OCI-LY3 (cell line): ENCODE measurements at regions not wholly inside any gene's neighbourhood (a gene's known extent, or its start where the extent isn't known, plus 50 kb on each side); places are given as distances from the start of the nearest gene placed in this dataset.
A peak's percentile ranks its signal among the peaks of the same experiment; 100 is the strongest.

ENCODE experiments used
- H2AFZ ChIP-seq: fragments of 200-600, 300-600 bp; shearing (Covaris generic); 2 replicates; pipeline ENCODE4 v1.6.0; 2014; ENCODE audit warnings: antibody characterized with exemption, low read depth, low read length
- H3K27ac ChIP-seq: fragments of 200-600, 300-600 bp; sonication (generic); 2 replicates; pipeline ENCODE4 v1.5.1; 2014; ENCODE audit warnings: mild to moderate bottlenecking, low read length, moderate library complexity, mixed read lengths
- H3K27me3 ChIP-seq: fragments of 200-600, 300-600 bp; sonication (generic); 2 replicates; pipeline ENCODE4 v1.6.1; 2014; ENCODE audit warnings: low read depth, low read length, mixed read lengths
- H3K36me3 ChIP-seq: fragments of 200-600, 300-600 bp; sonication (generic); replicated peaks from 2 replicates; pipeline ENCODE3; 2014; ENCODE audit warnings: low read depth, low read length, mixed read lengths
- H3K4me1 ChIP-seq: fragments of 300-600, 200-600 bp; sonication (generic); 2 replicates; pipeline ENCODE4 v1.6.1; 2014; ENCODE audit warnings: low read length, mixed read lengths
- H3K4me2 ChIP-seq: fragments of 200-600, 300-600 bp; sonication (generic); 2 replicates; pipeline ENCODE4 v1.6.1; 2014; ENCODE audit warnings: low read length, mixed read lengths
- H3K4me3 ChIP-seq: fragments of 300-600, 200-600 bp; sonication (generic); 2 replicates; pipeline ENCODE4 v1.5.1; 2014; ENCODE audit warnings: antibody characterized with exemption, mild to moderate bottlenecking, low read length, moderate library complexity
- H3K79me2 ChIP-seq: fragments of 300-600, 200-600 bp; shearing (Covaris generic); 2 replicates; pipeline ENCODE4 v1.6.1; 2014; ENCODE audit warnings: mild to moderate bottlenecking, low read length, mixed read lengths
- H3K9ac ChIP-seq: fragments of 300-600, 200-600 bp; shearing (Covaris generic); 2 replicates; pipeline ENCODE4 v1.6.0; 2014; ENCODE audit warnings: mild to moderate bottlenecking, low read length, moderate library complexity
- H3K9me3 ChIP-seq: fragments of 200-600, 300-600 bp; shearing (Covaris generic); 2 replicates; pipeline ENCODE4 v1.6.1; 2014; ENCODE audit warnings: low read length, mixed read lengths; ENCODE audit not compliant: insufficient read depth
- H4K20me1 ChIP-seq: fragments of 200-600, 300-600 bp; sonication (generic); 2 replicates; pipeline ENCODE4 v1.6.1; 2016; ENCODE audit warnings: low read length, mixed read lengths; ENCODE audit not compliant: insufficient read depth
- EZH2phosphoT487 ChIP-seq: fragments of 200-600 bp; shearing (Covaris generic); IDR thresholded peaks from 2 replicates; pipeline ENCODE4 v1.6.1; 2018; ENCODE audit warnings: antibody characterized with exemption, mixed run types, low read depth
- TF ChIP-seq, protein P1 (sequence below): fragments of 200-600, 300-600 bp; sonication (generic); IDR thresholded peaks from 2 replicates; pipeline ENCODE4 v1.5.1; 2014; ENCODE audit warnings: antibody characterized with exemption, low read length, low read depth

DNA sequence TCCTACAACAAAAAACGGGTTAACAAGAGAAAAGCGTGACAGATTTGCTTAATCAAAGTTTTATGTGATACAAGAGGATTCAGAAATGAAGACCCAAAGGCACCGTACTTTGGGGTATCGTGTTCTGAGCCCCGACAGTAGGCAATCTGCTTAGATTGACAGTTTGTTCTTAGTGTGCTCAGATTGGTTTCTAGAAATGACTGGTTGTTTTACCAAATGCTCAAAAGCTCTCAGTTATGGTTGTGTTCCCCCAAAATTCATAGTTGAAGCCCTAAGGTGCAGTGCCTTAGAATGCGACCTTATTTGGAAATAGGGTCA, 102.7 kb downstream of the RASSF10 start:
- peak overlapping the region; percentile 70 for H3K4me2 ChIP-seq
- no peak overlapping the region for H3K9ac ChIP-seq
- H3K36me3 ChIP-seq = peaks cover 4% of the 10 kb centered on the region
- peak overlapping the region; percentile 37; the same call in 1 of the 2 replicates for H3K27ac ChIP-seq
- TF ChIP-seq EZH2phosphoT487 = no peak
- TF ChIP-seq, protein P1, sequence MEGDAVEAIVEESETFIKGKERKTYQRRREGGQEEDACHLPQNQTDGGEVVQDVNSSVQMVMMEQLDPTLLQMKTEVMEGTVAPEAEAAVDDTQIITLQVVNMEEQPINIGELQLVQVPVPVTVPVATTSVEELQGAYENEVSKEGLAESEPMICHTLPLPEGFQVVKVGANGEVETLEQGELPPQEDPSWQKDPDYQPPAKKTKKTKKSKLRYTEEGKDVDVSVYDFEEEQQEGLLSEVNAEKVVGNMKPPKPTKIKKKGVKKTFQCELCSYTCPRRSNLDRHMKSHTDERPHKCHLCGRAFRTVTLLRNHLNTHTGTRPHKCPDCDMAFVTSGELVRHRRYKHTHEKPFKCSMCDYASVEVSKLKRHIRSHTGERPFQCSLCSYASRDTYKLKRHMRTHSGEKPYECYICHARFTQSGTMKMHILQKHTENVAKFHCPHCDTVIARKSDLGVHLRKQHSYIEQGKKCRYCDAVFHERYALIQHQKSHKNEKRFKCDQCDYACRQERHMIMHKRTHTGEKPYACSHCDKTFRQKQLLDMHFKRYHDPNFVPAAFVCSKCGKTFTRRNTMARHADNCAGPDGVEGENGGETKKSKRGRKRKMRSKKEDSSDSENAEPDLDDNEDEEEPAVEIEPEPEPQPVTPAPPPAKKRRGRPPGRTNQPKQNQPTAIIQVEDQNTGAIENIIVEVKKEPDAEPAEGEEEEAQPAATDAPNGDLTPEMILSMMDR = no peak
- no peaks in the 10 kb centered on the region for H3K9me3 ChIP-seq
- H3K27me3 ChIP-seq = 0 out of 2 replicates have a peak, but pooled peaks cover 5% of the 10 kb centered on the region
- H3K79me2 ChIP-seq = no peaks in the 10 kb centered on the region
- peaks cover 29% of the 10 kb centered on the region for H3K4me1 ChIP-seq
- peak overlapping the region; percentile 49 for H3K4me3 ChIP-seq
- no peak overlapping the region for H2AFZ ChIP-seq
- H4K20me1 ChIP-seq = no peaks in the 10 kb centered on the region

DNA sequence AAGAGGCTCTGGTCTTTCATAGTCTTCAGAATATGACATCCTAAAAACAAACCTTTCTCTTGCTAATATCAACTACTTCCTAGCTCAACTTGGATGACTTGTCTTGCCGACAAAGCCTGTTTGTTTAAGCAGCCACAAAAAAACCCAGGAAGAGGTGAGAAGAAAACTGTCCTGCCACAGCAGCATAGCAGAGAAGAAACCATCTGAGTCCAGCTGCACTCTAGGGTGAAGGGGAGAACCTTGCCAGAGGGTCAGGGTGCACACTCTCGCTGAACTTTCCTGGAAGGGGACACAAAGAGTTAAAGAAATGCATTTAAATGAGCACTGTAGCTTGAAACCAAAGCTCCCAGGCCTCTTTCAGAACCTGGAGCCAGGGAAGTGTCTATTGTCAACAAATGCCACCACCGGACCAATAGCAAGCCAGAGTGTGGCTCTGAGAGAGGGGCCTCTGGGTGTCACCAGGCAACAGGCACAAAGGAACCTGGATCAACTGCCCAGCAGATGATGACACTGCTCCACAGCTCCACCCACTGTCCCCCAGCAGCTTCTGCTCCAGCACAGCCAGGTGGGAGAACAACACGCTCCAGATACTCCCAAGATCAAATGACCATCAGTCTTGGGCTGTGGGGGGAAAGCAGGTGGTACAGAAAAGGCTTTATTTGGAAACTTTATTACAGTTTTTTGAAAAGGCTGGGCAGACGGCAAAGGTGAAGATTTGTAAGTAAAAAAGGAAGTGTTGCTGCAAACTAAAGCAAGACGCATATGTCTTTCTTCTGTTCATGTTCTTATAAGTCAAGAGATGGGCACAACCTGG, 105.7 kb downstream of the RASSF10 start:
- Histone ChIP-seq H4K20me1 (no peaks in the 10 kb centered on the region), H2AFZ (no peak overlapping the region), H3K79me2 (no peaks in the 10 kb centered on the region), H3K27ac (no peak overlapping the region), H3K9me3 (no peaks in the 10 kb centered on the region), H3K9ac (no peak overlapping the region), H3K36me3 (no peaks in the 10 kb centered on the region), H3K4me2 (no peak overlapping the region), H3K4me1 (peaks cover 29% of the 10 kb centered on the region), H3K27me3 (peaks cover 18% of the 10 kb centered on the region; the same call in 1 of the 2 replicates), H3K4me3 (no peak overlapping the region)
- no peak for TF ChIP-seq EZH2phosphoT487
- TF ChIP-seq, protein P1 = peak; percentile 56

DNA sequence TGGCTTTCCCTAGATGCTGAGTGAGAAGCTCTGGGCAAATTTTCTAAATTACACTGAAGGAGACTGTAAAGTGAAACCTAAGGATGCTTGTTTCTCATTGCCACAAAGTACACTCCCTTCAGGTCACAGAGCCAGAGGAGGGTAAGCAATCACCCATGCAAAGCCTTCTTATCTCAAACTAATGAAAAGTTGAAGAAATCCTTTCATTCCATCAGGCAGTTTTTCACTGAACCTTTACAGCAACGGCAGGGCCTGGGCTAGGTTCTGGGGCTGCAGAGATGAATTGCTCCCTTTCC, 106.2 kb downstream of the RASSF10 start:
- no peaks in the 10 kb centered on the region for H3K9me3 ChIP-seq
- no peak overlapping the region for H2AFZ ChIP-seq
- H4K20me1 ChIP-seq = no peaks in the 10 kb centered on the region
- H3K36me3 ChIP-seq = no peaks in the 10 kb centered on the region
- H3K4me3 ChIP-seq = no peak overlapping the region
- no peak overlapping the region for H3K4me2 ChIP-seq
- peaks cover 29% of the 10 kb centered on the region for H3K4me1 ChIP-seq
- peaks cover 18% of the 10 kb centered on the region; the same call in 1 of the 2 replicates for H3K27me3 ChIP-seq
- no peak for TF ChIP-seq EZH2phosphoT487
- TF ChIP-seq, protein P1 = no peak
- H3K79me2 ChIP-seq = no peaks in the 10 kb centered on the region
- no peak overlapping the region for H3K27ac ChIP-seq
- H3K9ac ChIP-seq = no peak overlapping the region

DNA sequence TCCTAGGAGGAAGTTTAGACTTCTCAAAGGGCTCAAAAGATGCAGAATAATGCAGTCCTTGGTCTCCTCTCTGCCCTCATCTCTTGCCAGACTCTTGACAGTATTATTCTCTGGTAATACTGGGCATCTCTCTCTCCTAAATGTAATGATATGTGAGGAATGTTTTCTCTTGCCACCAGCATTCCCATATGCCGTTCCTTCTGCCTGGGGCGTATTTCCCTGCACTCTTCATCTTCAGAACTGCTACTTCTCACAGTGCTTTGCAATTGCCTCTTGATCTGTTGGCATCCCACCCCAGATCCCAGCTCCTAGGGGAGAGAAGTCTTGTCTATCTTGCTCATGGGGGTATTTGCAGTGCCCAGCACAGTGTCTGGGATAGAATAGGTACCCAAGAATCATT, 107.4 kb downstream of the RASSF10 start:
- H3K9ac ChIP-seq = no peak overlapping the region
- no peak overlapping the region for H3K4me2 ChIP-seq
- no peaks in the 10 kb centered on the region for H3K36me3 ChIP-seq
- no peak overlapping the region for H3K27ac ChIP-seq
- TF ChIP-seq EZH2phosphoT487 = no peak
- TF ChIP-seq, protein P1 = no peak
- no peaks in the 10 kb centered on the region for H3K9me3 ChIP-seq
- H3K27me3 ChIP-seq = peaks cover 18% of the 10 kb centered on the region; the same call in 1 of the 2 replicates
- no peak overlapping the region for H2AFZ ChIP-seq
- no peaks in the 10 kb centered on the region for H4K20me1 ChIP-seq
- H3K79me2 ChIP-seq = no peaks in the 10 kb centered on the region
- H3K4me1 ChIP-seq = peaks cover 19% of the 10 kb centered on the region
- no peak overlapping the region for H3K4me3 ChIP-seq
